Adrenal gland (tissue), 5 donors: ENCODE measurements at regions not wholly inside any gene's neighbourhood (a gene's known extent, or its start where the extent isn't known, plus 50 kb on each side); places are given as distances from the start of the nearest gene placed in this dataset.

ENCODE experiments used
- POLR2A ChIP-seq, 2 donors: fragments of 450-650 bp; IDR thresholded peaks; one replicate each; pipeline ENCODE4 v1.6.1; 2017; ENCODE audit warnings: antibody characterized with exemption in 2 of 2, mild to moderate bottlenecking in 2 of 2, moderate library complexity in 1 of 2
- TF ChIP-seq, protein P1 (sequence below), 6 experiments: fragments of 450-650 bp in 4 of 6; fragments of 200-600 bp in 2 of 6; sonication (generic) in 1 of 6; IDR thresholded peaks; 1 replicate in 5 of 6; 2 replicates in 1 of 6; pipeline versions ENCODE4 v1.5.1 to v1.8.0; 2016 to 2021; ENCODE audit warnings: antibody characterized with exemption in 6 of 6, mild to moderate bottlenecking in 2 of 6, moderate library complexity in 1 of 6
- donor health status: DM: no; HTN: no; CAD: no.

DNA sequence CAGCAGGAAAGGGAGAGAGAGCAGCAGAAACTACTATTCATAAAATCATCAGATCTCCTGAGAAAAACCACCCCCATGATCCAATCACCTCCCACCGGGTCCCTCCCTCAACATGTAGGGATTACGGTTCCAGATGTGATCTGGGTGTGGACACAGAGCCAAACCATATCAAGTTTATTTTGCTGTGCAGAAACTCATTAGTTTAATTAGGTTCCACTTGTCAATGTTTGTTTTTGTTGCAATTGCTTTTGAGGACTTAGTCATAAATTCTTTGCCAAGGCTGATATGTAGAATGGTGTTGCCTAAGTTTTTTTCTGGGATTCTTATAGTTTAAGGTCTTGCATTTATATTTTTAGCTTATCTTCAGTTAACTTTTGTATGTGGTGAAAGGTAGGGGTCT lies 422.0 kb upstream of the HS3ST5 start:
- TF ChIP-seq, protein P1, sequence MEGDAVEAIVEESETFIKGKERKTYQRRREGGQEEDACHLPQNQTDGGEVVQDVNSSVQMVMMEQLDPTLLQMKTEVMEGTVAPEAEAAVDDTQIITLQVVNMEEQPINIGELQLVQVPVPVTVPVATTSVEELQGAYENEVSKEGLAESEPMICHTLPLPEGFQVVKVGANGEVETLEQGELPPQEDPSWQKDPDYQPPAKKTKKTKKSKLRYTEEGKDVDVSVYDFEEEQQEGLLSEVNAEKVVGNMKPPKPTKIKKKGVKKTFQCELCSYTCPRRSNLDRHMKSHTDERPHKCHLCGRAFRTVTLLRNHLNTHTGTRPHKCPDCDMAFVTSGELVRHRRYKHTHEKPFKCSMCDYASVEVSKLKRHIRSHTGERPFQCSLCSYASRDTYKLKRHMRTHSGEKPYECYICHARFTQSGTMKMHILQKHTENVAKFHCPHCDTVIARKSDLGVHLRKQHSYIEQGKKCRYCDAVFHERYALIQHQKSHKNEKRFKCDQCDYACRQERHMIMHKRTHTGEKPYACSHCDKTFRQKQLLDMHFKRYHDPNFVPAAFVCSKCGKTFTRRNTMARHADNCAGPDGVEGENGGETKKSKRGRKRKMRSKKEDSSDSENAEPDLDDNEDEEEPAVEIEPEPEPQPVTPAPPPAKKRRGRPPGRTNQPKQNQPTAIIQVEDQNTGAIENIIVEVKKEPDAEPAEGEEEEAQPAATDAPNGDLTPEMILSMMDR (IDR thresholded peaks at IDR 0.05) = no peak
- no peak for TF ChIP-seq POLR2A (IDR thresholded peaks at IDR 0.05)
